H1 (cell line): ENCODE measurements at regions not wholly inside any gene's neighbourhood (a gene's known extent, or its start where the extent isn't known, plus 50 kb on each side); places are given as distances from the start of the nearest gene placed in this dataset.

Experiments used
- CTCF ChIA-PET: fragments of 300-600 bp; sonication (Branson Sonifier 250); formaldehyde crosslinking; loops from one replicate; lab custom pipeline; 2021; ENCODE audit not compliant: partially characterized antibody; lab: Charles Lee
- POLR2A ChIA-PET: fragments of 300-600 bp; sonication (Branson Sonifier 250); formaldehyde crosslinking; loops from one replicate; lab custom pipeline; 2021; ENCODE audit warnings: inconsistent platforms; ENCODE audit not compliant: partially characterized antibody; lab: Charles Lee
- DNase-seq, 2 experiments: peaks; one replicate each; pipeline versions ENCODE4 v3.0.0 to v3.0.0-alpha.2; 2010 to 2022; ENCODE audit warnings: low spot score in 2 of 2, low read depth in 1 of 2, mixed read lengths in 1 of 2
- FAIRE-seq: peaks from 2 replicates; lab custom pipeline; 2011; peaks lifted over from hg19 to GRCh38; lab: Jason Lieb, UNC
- H2AFZ ChIP-seq: 2 replicates; pipeline ENCODE4 v1.8.1; 2012; ENCODE audit warnings: low read length, inconsistent platforms
- H2AK5ac ChIP-seq: 2 replicates; pipeline ENCODE4 v1.6.1; 2013; ENCODE audit warnings: low read depth, low read length
- H2BK120ac ChIP-seq: replicated peaks from 2 replicates; pipeline ENCODE3; 2013; ENCODE audit warnings: low read depth, low read length, inconsistent platforms
- H2BK12ac ChIP-seq: 2 replicates; pipeline ENCODE4 v1.6.1; 2013; ENCODE audit warnings: low read depth, low read length
- H2BK15ac ChIP-seq: 2 replicates; pipeline ENCODE4 v1.6.1; 2013; ENCODE audit warnings: low read length
- H2BK20ac ChIP-seq: 2 replicates; pipeline ENCODE4 v1.6.1; 2013; ENCODE audit warnings: low read length
- H2BK5ac ChIP-seq: 2 replicates; pipeline ENCODE4 v1.6.1; 2013; ENCODE audit warnings: low read depth, low read length
- H3K14ac ChIP-seq: 2 replicates; pipeline ENCODE4 v1.6.1; 2013; ENCODE audit warnings: inconsistent platforms; ENCODE audit not compliant: insufficient read length
- H3K18ac ChIP-seq: 2 replicates; pipeline ENCODE4 v1.6.1; 2013; ENCODE audit warnings: low read length; ENCODE audit errors: extremely low read depth
- H3K23ac ChIP-seq: 2 replicates; pipeline ENCODE4 v1.6.1; 2013; ENCODE audit warnings: inconsistent platforms; ENCODE audit not compliant: insufficient read length
- H3K23me2 ChIP-seq: 2 replicates; pipeline ENCODE4 v1.6.1; 2013; ENCODE audit warnings: low read depth, low read length
- H3K27ac ChIP-seq: 2 replicates; pipeline ENCODE4 v1.6.1; 2011; ENCODE audit warnings: low read depth, low read length, inconsistent platforms
- H3K27me3 ChIP-seq, 4 experiments: replicated peaks in 1 of 4; 1 replicate in 1 of 4; 2 replicates in 3 of 4; pipeline versions ENCODE4 v1.6.1 to v1.8.1; 2011 to 2013; ENCODE audit warnings: low read length in 3 of 4, mild to moderate bottlenecking in 3 of 4, inconsistent platforms in 2 of 4, mixed read lengths in 2 of 4, moderate library complexity in 1 of 4; ENCODE audit not compliant: control insufficient read depth in 3 of 4, insufficient read depth in 3 of 4; ENCODE audit errors: extremely low read depth in 1 of 4
- H3K36me3 ChIP-seq, 4 experiments: 2 replicates each; pipeline versions ENCODE4 v1.6.1 to v1.8.1; 2011 to 2013; ENCODE audit warnings: mild to moderate bottlenecking in 4 of 4, low read length in 3 of 4, moderate library complexity in 2 of 4, control low read depth in 1 of 4, inconsistent platforms in 1 of 4; ENCODE audit not compliant: insufficient read depth in 4 of 4, control insufficient read depth in 2 of 4
- H3K4ac ChIP-seq: replicated peaks from 2 replicates; pipeline ENCODE3; 2013; ENCODE audit warnings: low read length, low read depth, mixed read lengths, inconsistent platforms; ENCODE audit not compliant: insufficient read length
- H3K4me1 ChIP-seq, 4 experiments: replicated peaks in 1 of 4; 1 replicate in 1 of 4; 2 replicates in 3 of 4; pipeline versions ENCODE4 v1.6.1 to v1.8.1; 2011 to 2013; ENCODE audit warnings: low read length in 3 of 4, inconsistent platforms in 2 of 4, mixed read lengths in 1 of 4; ENCODE audit not compliant: insufficient read depth in 4 of 4, control insufficient read depth in 3 of 4
- H3K4me2 ChIP-seq, 2 experiments: 2 replicates each; pipeline versions ENCODE4 v1.6.1 to v1.8.1; 2011 to 2013; ENCODE audit warnings: low read depth in 2 of 2, low read length in 2 of 2, control low read depth in 1 of 2, inconsistent platforms in 1 of 2, mild to moderate bottlenecking in 1 of 2; ENCODE audit not compliant: insufficient read depth in 1 of 2
- H3K4me3 ChIP-seq, 4 experiments: fragments of 200-600, 300-600 bp in 1 of 4; sonication (generic), shearing (Covaris generic), sonication (Bioruptor Twin) in 1 of 4; 2 replicates each; pipeline versions ENCODE4 v1.5.1 to v1.8.1; 2011 to 2016; ENCODE audit warnings: low read length in 4 of 4, low read depth in 3 of 4, control low read depth in 2 of 4, inconsistent platforms in 2 of 4, mild to moderate bottlenecking in 2 of 4, mixed read lengths in 1 of 4, moderate library complexity in 1 of 4; ENCODE audit not compliant: insufficient read depth in 2 of 4; ENCODE audit errors: extremely low read depth in 1 of 4
- H3K56ac ChIP-seq: replicated peaks from 2 replicates; pipeline ENCODE3; 2013; ENCODE audit warnings: low read depth, mild to moderate bottlenecking, mixed read lengths, low read length, inconsistent platforms; ENCODE audit not compliant: insufficient read length
- H3K79me1 ChIP-seq: 2 replicates; pipeline ENCODE4 v1.6.1; 2013; ENCODE audit warnings: low read depth, low read length, control low read depth
- H3K79me2 ChIP-seq, 2 experiments: 2 replicates each; pipeline versions ENCODE4 v1.6.1 to v1.8.1; 2012 to 2013; ENCODE audit warnings: low read length in 2 of 2, mild to moderate bottlenecking in 2 of 2, inconsistent platforms in 1 of 2; ENCODE audit not compliant: insufficient read depth in 2 of 2, control insufficient read depth in 1 of 2
- H3K9ac ChIP-seq, 4 experiments: replicated peaks in 1 of 4; 1 replicate in 1 of 4; 2 replicates in 3 of 4; pipeline versions ENCODE4 v1.6.1 to v1.8.1; 2011 to 2013; ENCODE audit warnings: low read depth in 3 of 4, low read length in 3 of 4, control low read depth in 2 of 4, mild to moderate bottlenecking in 2 of 4, moderate library complexity in 2 of 4, inconsistent platforms in 1 of 4; ENCODE audit errors: extremely low read depth in 1 of 4
- H3K9me3 ChIP-seq, 2 experiments: 2 replicates each; pipeline versions ENCODE4 v1.6.1 to v1.8.1; 2012 to 2013; ENCODE audit warnings: mild to moderate bottlenecking in 2 of 2, moderate library complexity in 2 of 2, control low read depth in 1 of 2, inconsistent platforms in 1 of 2, low read depth in 1 of 2, low read length in 1 of 2, mixed read lengths in 1 of 2; ENCODE audit not compliant: insufficient read depth in 2 of 2
- H4K20me1 ChIP-seq, 2 experiments: replicated peaks in 1 of 2; 2 replicates each; pipeline versions ENCODE3 to v1.8.1; 2011 to 2013; ENCODE audit warnings: inconsistent platforms in 2 of 2, low read length in 2 of 2, mild to moderate bottlenecking in 1 of 2; ENCODE audit not compliant: insufficient read depth in 2 of 2, control insufficient read depth in 1 of 2
- H4K5ac ChIP-seq: 2 replicates; pipeline ENCODE4 v1.6.1; 2013; ENCODE audit warnings: low read length, low read depth, mixed read lengths, inconsistent platforms; ENCODE audit not compliant: insufficient read length
- H4K8ac ChIP-seq: 2 replicates; pipeline ENCODE4 v1.8.0; 2013; ENCODE audit warnings: mild to moderate bottlenecking, moderate library complexity, low read length, inconsistent platforms; ENCODE audit not compliant: insufficient read depth; ENCODE audit errors: extremely low read depth
- H4K91ac ChIP-seq: replicated peaks from 2 replicates; pipeline ENCODE3; 2013; ENCODE audit warnings: low read length, mixed read lengths, inconsistent platforms; ENCODE audit not compliant: insufficient read length
- POLR2AphosphoS5 ChIP-seq: IDR thresholded peaks from 2 replicates; pipeline ENCODE4 v1.6.1; 2011; ENCODE audit warnings: low read depth, low read length
- SP2 ChIP-seq: IDR thresholded peaks from 2 replicates; pipeline ENCODE4 v1.6.1; 2012; ENCODE audit warnings: mild to moderate bottlenecking, low read length, inconsistent platforms
- TCF12 ChIP-seq: IDR thresholded peaks from 2 replicates; pipeline ENCODE4 v1.6.1; 2011; ENCODE audit warnings: low read depth, mild to moderate bottlenecking, low read length

- Histone ChIP-seq H2BK12ac (no peak overlapping the region), H3K4me3 (no peak overlapping the region), H3K23me2 (no peaks in the 10 kb centered on the region), H3K18ac (no peak overlapping the region), H2AK5ac (no peak overlapping the region), H3K9ac (no peak overlapping the region), H4K91ac (no peak overlapping the region), H2BK15ac (no peak overlapping the region), H2BK20ac (no peak overlapping the region), H2BK120ac (no peak overlapping the region), H3K9me3 (peaks cover 7 to 12% of the 10 kb centered on the region in 2 experiments; a peak in 3 of 4 replicates), H4K5ac (no peak overlapping the region), H2AFZ (no peak overlapping the region), H3K79me2 (no peaks in the 10 kb centered on the region), H4K8ac (no peak overlapping the region), H3K4ac (no peak overlapping the region), H3K79me1 (no peaks in the 10 kb centered on the region), H3K4me2 (no peak overlapping the region), H3K4me1 (no peaks in the 10 kb centered on the region), H4K20me1 (no peaks in the 10 kb centered on the region), H3K56ac (no peak overlapping the region), H3K23ac (no peak overlapping the region), H3K27me3 (no peaks in the 10 kb centered on the region), H3K14ac (no peak overlapping the region), H2BK5ac (no peak overlapping the region), H3K36me3 (no peaks in the 10 kb centered on the region), H3K27ac (no peak overlapping the region)
- CTCF ChIA-PET = interaction anchor here (1.7 kb wide), 1 partner anchor 16 kb away, joined by 4 read pairs; no protein-coding TSS in a partner anchor
- DNase-seq (no peak), FAIRE-seq (no peak)
- POLR2A ChIA-PET = no interaction called here
- TF ChIP-seq SP2 (no peak), TCF12 (no peak), POLR2AphosphoS5 (no peak)
Observed at GRCh38 chr9:118238139-118238538, 533.9 kb downstream of the TLR4 start.
